ENCODE measurements at regions not wholly inside any gene's neighbourhood (a gene's known extent, or its start where the extent isn't known, plus 50 kb on each side); places are given as distances from the start of the nearest gene placed in this dataset.

DNA sequence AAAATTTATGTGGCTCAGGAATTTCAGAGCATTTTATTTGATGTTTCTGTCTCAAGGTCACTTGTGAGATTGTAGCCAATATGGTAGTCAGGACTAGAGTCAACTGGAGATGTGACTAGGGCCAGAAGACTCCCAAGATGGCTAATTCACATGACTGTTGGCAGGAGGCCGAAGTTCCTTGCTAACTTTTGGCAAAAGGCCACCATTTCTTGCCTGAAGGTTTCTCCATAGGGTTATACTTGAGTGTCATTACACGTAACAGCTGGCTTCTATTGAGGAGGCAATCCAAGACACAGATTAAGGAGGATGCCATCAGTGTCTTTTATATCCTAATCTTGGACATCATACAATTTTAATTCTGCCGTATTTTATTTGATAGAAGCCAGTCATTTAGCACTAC lies 162.3 kb upstream of the MAOA start:
- ATAC-seq (no peak), DNase-seq (peak in 3 of 4 donors; percentile 2 to 22 (median 21))
- TF ChIP-seq POLR2A (IDR thresholded peaks at IDR 0.05): no peak
- TF ChIP-seq, protein P1, sequence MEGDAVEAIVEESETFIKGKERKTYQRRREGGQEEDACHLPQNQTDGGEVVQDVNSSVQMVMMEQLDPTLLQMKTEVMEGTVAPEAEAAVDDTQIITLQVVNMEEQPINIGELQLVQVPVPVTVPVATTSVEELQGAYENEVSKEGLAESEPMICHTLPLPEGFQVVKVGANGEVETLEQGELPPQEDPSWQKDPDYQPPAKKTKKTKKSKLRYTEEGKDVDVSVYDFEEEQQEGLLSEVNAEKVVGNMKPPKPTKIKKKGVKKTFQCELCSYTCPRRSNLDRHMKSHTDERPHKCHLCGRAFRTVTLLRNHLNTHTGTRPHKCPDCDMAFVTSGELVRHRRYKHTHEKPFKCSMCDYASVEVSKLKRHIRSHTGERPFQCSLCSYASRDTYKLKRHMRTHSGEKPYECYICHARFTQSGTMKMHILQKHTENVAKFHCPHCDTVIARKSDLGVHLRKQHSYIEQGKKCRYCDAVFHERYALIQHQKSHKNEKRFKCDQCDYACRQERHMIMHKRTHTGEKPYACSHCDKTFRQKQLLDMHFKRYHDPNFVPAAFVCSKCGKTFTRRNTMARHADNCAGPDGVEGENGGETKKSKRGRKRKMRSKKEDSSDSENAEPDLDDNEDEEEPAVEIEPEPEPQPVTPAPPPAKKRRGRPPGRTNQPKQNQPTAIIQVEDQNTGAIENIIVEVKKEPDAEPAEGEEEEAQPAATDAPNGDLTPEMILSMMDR (IDR thresholded peaks at IDR 0.05): no peak
- WGBS, 2 donors: 26 to 38% methylated on average over 2 to 3 of the region's 3 CpGs
- Histone ChIP-seq H3K27ac (no peak overlapping the region), H3K4me1 (no peaks in the 10 kb centered on the region), H3K36me3 (replicated peaks in 1 of 2; ENCODE audit: insufficient read depth in 1 of 2, low read depth in 2 of 2) (no peaks in the 10 kb centered on the region), H3K9me3 (no peaks in the 10 kb centered on the region), H3K27me3 (no peaks in the 10 kb centered on the region), H3K4me3 (no peak overlapping the region)
- intact Hi-C loops (cut with DNase I): no loop called here

DNA sequence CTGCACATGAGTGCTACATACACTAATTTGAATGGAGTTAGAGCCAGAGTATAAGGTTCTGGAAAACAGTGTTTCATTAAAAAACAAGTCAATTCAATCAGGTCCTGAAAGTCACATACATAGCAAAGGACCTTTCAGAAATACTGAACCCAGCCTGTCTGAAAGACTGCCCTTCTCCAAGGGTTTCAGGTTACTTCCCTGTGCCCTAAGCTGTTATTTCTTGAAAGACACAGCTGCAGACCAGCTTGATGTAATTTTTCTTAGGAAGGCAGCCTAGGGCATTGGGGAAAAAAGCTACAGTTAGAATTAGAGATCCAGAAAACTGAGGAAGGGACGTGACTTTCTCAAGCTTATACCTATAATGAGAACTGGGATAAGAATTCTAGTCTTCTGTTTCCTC lies 155.9 kb upstream of the MAOA start:
- TF ChIP-seq POLR2A (IDR thresholded peaks at IDR 0.05): no peak
- TF ChIP-seq, protein P1 (IDR thresholded peaks at IDR 0.05): no peak
- 75 to 82% methylated on average over 1 of the region's 1 CpG for WGBS, 2 donors
- ATAC-seq: no peak

DNA sequence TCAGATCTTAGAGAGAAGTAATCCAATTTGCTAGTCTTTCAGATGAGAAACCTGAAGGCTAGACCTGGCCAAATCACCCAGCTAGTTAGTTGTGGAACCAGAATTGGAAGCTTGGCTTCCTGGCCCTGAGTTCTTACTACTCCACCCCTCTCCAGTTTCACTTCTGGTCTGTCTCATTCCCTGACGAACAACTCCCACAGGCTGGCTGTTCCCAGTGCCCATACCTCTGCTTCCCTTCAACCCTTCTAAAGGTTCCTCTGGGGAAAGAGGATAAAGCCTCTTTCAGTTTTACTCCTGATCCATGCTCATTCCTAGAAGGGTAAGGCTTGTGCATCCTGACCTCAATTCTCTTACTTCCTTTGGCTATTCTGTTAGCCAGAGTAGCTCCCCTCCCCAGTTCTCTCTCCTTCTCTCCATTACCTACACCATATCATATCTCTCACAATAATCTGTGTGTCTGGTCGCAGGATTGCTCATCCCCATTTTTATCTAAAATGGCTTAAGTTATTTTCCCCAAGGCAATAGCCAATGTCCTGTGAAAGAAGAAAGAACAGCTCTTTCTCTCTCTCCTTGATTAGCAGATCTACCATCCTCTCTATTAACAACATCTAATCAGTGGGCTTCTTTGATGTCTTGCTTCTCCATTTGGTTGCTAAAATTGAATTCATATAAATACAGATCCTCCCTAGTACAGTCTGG lies 155.0 kb upstream of the MAOA start:
- no peak for TF ChIP-seq POLR2A (IDR thresholded peaks at IDR 0.05)
- TF ChIP-seq, protein P1 (IDR thresholded peaks at IDR 0.05): no peak
- Histone ChIP-seq H3K36me3 (replicated peaks in 1 of 2; ENCODE audit: insufficient read depth in 1 of 2, low read depth in 2 of 2) (no peaks in the 10 kb centered on the region), H3K4me1 (no peaks in the 10 kb centered on the region), H3K27ac (no peak overlapping the region), H3K27me3 (no peaks in the 10 kb centered on the region), H3K9me3 (no peaks in the 10 kb centered on the region), H3K4me3 (no peak overlapping the region)
- no peak for DNase-seq
- WGBS, 2 donors: 70 to 91% methylated on average over 2 of the region's 2 CpGs
- intact Hi-C loops (cut with DNase I): no loop called here
- no peak for ATAC-seq

More for the DNA sequence above, 155.9 kb upstream of the MAOA start:
- Histone ChIP-seq H3K9me3 (no peaks in the 10 kb centered on the region), H3K27ac (no peak overlapping the region), H3K4me1 (no peaks in the 10 kb centered on the region), H3K27me3 (no peaks in the 10 kb centered on the region), H3K36me3 (replicated peaks in 1 of 2; ENCODE audit: insufficient read depth in 1 of 2, low read depth in 2 of 2) (no peaks in the 10 kb centered on the region), H3K4me3 (no peak overlapping the region)
- intact Hi-C loops (cut with DNase I): no loop called here
- DNase-seq: no peak

DNA sequence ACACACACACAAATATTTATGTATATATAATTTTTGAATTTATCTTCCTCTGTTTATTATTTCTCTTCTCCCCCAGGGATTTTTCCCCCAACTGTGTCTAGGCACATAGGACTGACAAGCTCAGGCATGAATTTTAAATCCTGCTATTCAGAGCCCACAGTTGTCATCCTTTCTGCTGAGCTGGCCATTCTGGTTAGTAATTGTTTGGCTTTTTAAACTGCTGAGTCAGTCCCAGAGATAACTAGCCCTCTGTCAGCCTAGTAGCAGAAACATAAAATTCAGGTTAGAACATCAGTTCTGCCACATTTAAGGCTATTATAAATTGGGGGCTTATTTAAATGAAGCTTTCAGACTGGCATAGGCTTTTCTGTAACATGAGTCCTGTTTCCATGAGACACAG lies 151.7 kb upstream of the MAOA start:
- intact Hi-C loops (cut with DNase I): no loop called here
- ATAC-seq: no peak
- no peak overlapping the region for H3K4me3 ChIP-seq

More for the DNA sequence above, 151.7 kb upstream of the MAOA start:
- no peaks in the 10 kb centered on the region for H3K9me3 ChIP-seq
- no peaks in the 10 kb centered on the region for H3K27me3 ChIP-seq
- no peaks in the 10 kb centered on the region for H3K4me1 ChIP-seq
- no peak for TF ChIP-seq POLR2A (IDR thresholded peaks at IDR 0.05)
- TF ChIP-seq, protein P1 (IDR thresholded peaks at IDR 0.05): no peak
- no peak for DNase-seq
- no peaks in the 10 kb centered on the region for H3K36me3 ChIP-seq (replicated peaks in 1 of 2; ENCODE audit: insufficient read depth in 1 of 2, low read depth in 2 of 2)
- no peak overlapping the region for H3K27ac ChIP-seq
